Mucosa of rectum (tissue), 2 donors: ENCODE measurements at regions not wholly inside any gene's neighbourhood (a gene's known extent, or its start where the extent isn't known, plus 50 kb on each side); places are given as distances from the start of the nearest gene placed in this dataset.

Experiments used
- H3K27ac ChIP-seq, 2 donors: one replicate each; pipeline ENCODE4 v1.7.0; 2013; ENCODE audit warnings: inconsistent platforms in 2 of 2, low read depth in 2 of 2, low read length in 2 of 2
- H3K27me3 ChIP-seq, 2 donors: one replicate each; pipeline ENCODE4 v1.7.0; 2013; ENCODE audit warnings: low read length in 2 of 2; ENCODE audit not compliant: control insufficient read depth in 2 of 2, insufficient read depth in 2 of 2
- H3K36me3 ChIP-seq, 2 donors: one replicate each; pipeline ENCODE4 v1.7.0; 2013; ENCODE audit warnings: low read length in 2 of 2; ENCODE audit not compliant: control insufficient read depth in 2 of 2, insufficient read depth in 2 of 2
- H3K4me1 ChIP-seq, 2 donors: one replicate each; pipeline ENCODE4 v1.7.0; 2013; ENCODE audit warnings: low read length in 2 of 2, mild to moderate bottlenecking in 1 of 2; ENCODE audit not compliant: control insufficient read depth in 2 of 2, insufficient read depth in 2 of 2
- H3K4me3 ChIP-seq, 2 donors: one replicate each; pipeline ENCODE4 v1.7.0; 2013; ENCODE audit warnings: low read length in 2 of 2
- H3K9ac ChIP-seq, 2 donors: one replicate each; pipeline ENCODE4 v1.7.0; 2013; ENCODE audit warnings: low read length in 2 of 2, low read depth in 1 of 2, mild to moderate bottlenecking in 1 of 2
- H3K9me3 ChIP-seq, 2 donors: one replicate each; pipeline ENCODE4 v1.7.0; 2013; ENCODE audit warnings: low read length in 2 of 2; ENCODE audit not compliant: control insufficient read depth in 2 of 2
- donor health status: healthy.
- donor health status: Normal muscosa, but diverticular disease.

- Histone ChIP-seq H3K27me3 (no peaks in the 10 kb centered on the region), H3K4me3 (no peak overlapping the region), H3K4me1 (no peaks in the 10 kb centered on the region), H3K9ac (no peak overlapping the region), H3K27ac (no peak overlapping the region), H3K9me3 (no peaks in the 10 kb centered on the region), H3K36me3 (no peaks in the 10 kb centered on the region)
These were observed 335.7 kb downstream of the PRELID2 start for GRCh38 chr5:145499483-145499882.

DNA sequence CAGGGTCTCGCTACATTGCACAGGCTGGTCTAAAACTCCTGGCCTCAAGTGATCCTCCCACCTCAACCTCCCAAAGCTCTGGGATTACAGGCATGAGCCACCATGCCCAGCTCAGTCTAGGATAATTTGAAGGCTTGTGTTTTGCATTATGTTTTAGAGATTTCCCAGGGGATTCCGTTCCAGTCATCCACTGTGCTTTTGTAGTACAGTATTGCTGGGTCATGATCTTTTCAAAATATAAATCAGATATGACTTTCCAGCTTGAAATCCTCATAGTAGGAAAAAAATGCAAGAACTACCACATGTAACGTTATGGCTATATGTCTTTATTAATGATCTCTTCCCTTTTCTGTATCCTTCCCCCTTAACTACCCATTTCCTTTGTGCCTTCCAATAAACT is 338.1 kb downstream of the PRELID2 start:
- Histone ChIP-seq H3K4me1 (no peaks in the 10 kb centered on the region), H3K9me3 (no peaks in the 10 kb centered on the region), H3K27ac (no peak overlapping the region), H3K4me3 (no peak overlapping the region), H3K27me3 (no peaks in the 10 kb centered on the region), H3K9ac (no peak overlapping the region), H3K36me3 (no peaks in the 10 kb centered on the region)

DNA sequence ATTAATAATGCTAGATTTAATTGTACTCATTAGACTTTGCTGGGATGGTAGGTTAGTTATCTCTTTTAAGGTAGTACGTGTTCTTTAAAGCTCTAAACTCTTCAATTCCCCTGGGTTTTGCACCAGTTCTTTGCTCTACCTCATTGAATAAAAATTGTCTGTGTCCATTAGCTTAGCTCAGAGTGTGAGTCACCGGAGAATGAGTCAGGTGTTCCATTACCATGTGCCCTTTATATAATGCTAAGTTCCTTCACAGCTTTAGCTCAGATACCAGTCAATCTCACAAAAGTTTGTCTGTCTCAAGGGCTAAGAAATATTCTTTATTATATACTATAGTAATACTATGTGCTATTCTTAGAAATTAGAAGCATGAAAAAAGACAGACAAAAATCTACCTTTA is 339.4 kb downstream of the PRELID2 start:
- Histone ChIP-seq H3K36me3 (no peaks in the 10 kb centered on the region), H3K9me3 (no peaks in the 10 kb centered on the region), H3K4me1 (no peaks in the 10 kb centered on the region), H3K9ac (no peak overlapping the region), H3K27me3 (no peaks in the 10 kb centered on the region), H3K27ac (no peak overlapping the region), H3K4me3 (no peak overlapping the region)

- no peak overlapping the region for H3K4me3 ChIP-seq
- no peaks in the 10 kb centered on the region for H3K4me1 ChIP-seq
- H3K27me3 ChIP-seq: no peaks in the 10 kb centered on the region
- H3K27ac ChIP-seq: no peak overlapping the region
- H3K36me3 ChIP-seq: no peaks in the 10 kb centered on the region
- H3K9ac ChIP-seq: no peak overlapping the region
- no peaks in the 10 kb centered on the region for H3K9me3 ChIP-seq
These were observed 339.9 kb downstream of the PRELID2 start for GRCh38 chr5:145495196-145495595.

DNA sequence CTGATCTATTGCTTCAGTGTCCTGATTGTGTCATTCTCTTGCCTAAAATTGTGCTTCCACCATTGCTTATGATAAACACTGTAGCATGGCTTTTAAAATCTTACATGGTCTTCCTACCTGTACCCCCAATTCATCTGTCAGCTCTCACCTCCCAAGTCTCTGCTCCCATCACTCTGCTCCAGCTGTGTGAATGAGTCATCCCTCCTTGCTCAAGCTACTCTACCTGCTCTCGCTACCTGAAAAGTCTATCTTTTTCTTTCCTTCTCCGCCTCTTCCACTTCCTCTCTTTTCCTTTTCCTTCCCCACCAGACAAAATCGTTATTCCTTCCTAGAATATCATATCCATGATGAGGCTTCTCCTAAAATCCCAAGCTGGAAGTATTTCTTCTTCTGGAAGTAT is 341.7 kb downstream of the PRELID2 start:
- Histone ChIP-seq H3K9me3 (no peaks in the 10 kb centered on the region), H3K4me3 (no peak overlapping the region), H3K4me1 (no peaks in the 10 kb centered on the region), H3K27me3 (no peaks in the 10 kb centered on the region), H3K27ac (no peak overlapping the region), H3K9ac (no peak overlapping the region), H3K36me3 (no peaks in the 10 kb centered on the region)

DNA sequence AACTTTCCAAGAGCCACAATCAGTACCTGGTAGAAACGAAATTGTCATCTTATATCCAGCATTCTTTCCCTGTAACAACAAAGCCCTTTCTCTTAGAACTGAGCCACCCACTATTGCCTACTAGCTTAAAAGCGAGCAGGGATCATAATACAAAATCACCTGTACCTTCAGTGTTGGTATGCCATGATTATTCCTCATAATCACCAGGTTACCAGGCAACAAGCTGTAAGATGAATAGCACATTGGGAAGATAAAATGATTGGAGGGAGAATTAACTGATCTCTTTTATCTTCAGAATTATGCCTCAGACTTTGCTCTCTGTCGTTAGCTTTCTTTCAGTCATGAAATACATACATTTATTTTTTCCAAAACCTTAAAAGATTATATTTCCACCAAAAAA is 345.6 kb downstream of the PRELID2 start:
- Histone ChIP-seq H3K9ac (no peak overlapping the region), H3K27me3 (no peaks in the 10 kb centered on the region), H3K4me1 (no peaks in the 10 kb centered on the region), H3K9me3 (no peaks in the 10 kb centered on the region), H3K4me3 (no peak overlapping the region), H3K36me3 (no peaks in the 10 kb centered on the region), H3K27ac (no peak overlapping the region)

- no peak overlapping the region for H3K4me3 ChIP-seq
- no peaks in the 10 kb centered on the region for H3K36me3 ChIP-seq
- no peaks in the 10 kb centered on the region for H3K9me3 ChIP-seq
- H3K27ac ChIP-seq: no peak overlapping the region
- no peaks in the 10 kb centered on the region for H3K27me3 ChIP-seq
- H3K4me1 ChIP-seq: no peaks in the 10 kb centered on the region
- no peak overlapping the region for H3K9ac ChIP-seq
These were observed 351.0 kb downstream of the PRELID2 start for GRCh38 chr5:145484158-145484557.

GRCh38 chr5:145483212-145483611 is 351.9 kb downstream of the PRELID2 start:
- Histone ChIP-seq H3K9me3 (no peaks in the 10 kb centered on the region), H3K27ac (no peak overlapping the region), H3K9ac (no peak overlapping the region), H3K4me1 (no peaks in the 10 kb centered on the region), H3K36me3 (no peaks in the 10 kb centered on the region), H3K4me3 (no peak overlapping the region), H3K27me3 (no peaks in the 10 kb centered on the region)

DNA sequence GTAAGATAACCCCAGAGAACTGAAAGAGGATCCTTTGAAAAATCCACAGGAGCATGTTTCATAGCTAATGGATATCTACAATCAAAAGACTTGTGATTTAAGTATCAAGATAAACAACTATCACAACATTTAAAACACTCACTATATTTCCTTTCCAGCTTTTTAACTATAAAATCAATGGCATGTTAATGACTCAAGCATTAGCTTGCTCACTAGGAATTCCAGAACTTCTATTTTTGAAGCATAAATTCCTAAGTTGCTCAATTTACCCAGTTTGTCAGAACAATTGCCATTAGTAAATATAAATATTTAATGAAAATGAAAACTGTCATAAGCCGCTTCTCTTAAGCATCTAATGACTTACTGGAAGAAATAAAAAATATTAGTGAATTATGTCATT is 355.3 kb downstream of the PRELID2 start:
- Histone ChIP-seq H3K36me3 (no peaks in the 10 kb centered on the region), H3K27ac (no peak overlapping the region), H3K27me3 (no peaks in the 10 kb centered on the region), H3K4me1 (no peaks in the 10 kb centered on the region), H3K9ac (no peak overlapping the region), H3K4me3 (no peak overlapping the region), H3K9me3 (no peaks in the 10 kb centered on the region)

- Histone ChIP-seq H3K27me3 (no peaks in the 10 kb centered on the region), H3K9ac (no peak overlapping the region), H3K27ac (no peak overlapping the region), H3K4me1 (no peaks in the 10 kb centered on the region), H3K9me3 (no peaks in the 10 kb centered on the region), H3K4me3 (no peak overlapping the region), H3K36me3 (no peaks in the 10 kb centered on the region)
These were observed 355.9 kb downstream of the PRELID2 start for GRCh38 chr5:145479271-145479670.

DNA sequence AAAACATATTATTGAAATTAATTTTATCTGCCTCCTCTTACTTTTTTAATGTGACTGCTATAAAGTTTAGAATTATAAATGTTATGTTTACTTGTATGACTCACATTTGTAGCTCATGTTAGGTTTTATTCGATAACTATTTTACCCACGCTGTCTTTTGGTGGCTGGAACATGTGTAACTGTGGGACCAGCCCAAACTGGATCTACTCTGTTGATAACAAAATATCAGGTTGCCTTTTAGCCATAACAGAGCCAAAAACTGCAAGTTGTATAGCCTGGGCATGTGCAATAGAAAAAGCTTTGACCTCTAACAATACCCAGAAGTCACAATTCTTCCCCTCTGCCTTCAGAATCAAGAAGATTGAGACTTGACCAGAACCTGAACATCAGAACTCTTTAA is 356.5 kb downstream of the PRELID2 start:
- H3K4me3 ChIP-seq: no peak overlapping the region
- no peaks in the 10 kb centered on the region for H3K27me3 ChIP-seq
- no peaks in the 10 kb centered on the region for H3K9me3 ChIP-seq
- no peaks in the 10 kb centered on the region for H3K4me1 ChIP-seq
- no peaks in the 10 kb centered on the region for H3K36me3 ChIP-seq
- H3K9ac ChIP-seq: no peak overlapping the region
- H3K27ac ChIP-seq: no peak overlapping the region
